ENCODE measurements at regions not wholly inside any gene's neighbourhood (a gene's known extent, or its start where the extent isn't known, plus 50 kb on each side); places are given as distances from the start of the nearest gene placed in this dataset.

- no peak for DNase-seq
These were observed 339.7 kb upstream of the IRX4 start for GRCh38 chr5:2222246-2222992.

DNA sequence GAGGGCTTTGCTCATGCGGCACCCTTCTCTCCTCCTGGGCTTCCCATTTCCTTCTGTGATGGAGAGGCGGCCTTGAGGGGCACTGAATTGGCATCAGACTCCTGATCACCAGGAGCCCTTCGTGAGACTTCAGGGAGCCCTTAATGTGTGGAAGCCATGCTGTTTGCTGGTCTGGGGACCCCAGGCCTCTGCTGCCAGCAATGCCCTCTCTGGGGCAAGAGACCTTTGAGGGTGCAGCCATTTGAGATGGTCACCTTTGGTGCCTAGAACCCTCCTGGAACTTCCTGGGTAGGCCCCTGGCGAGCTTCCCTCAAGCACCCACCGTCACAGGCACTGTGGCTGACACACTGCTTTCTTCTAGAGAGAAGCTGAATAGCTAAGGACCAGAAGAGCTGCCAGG lies 338.7 kb upstream of the IRX4 start:
- no peak for DNase-seq

DNA sequence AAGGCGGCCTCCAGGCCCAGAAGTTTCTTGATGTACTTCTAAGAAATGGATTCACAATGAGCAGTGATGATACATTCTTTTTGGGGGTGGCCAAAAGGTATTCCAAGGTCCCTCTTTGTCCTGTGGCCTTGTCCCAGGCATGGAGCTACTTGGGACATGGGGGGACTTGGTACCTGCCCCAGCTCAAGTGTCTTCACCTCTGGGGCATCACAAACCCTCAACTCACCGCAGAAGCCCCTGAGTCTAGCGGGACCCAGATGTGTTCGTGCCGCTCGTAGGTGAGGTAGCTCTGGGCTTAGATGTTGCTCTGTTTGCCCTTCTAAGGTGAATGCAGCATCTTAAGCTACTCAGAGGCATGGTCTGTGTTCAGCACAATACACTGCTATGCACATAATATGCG lies 338.0 kb upstream of the IRX4 start:
- DNase-seq, result no peak

GRCh38 chr5:2219149-2219776 lies 336.5 kb upstream of the IRX4 start:
- no peak for DNase-seq

- no peak for DNase-seq
These were observed 334.5 kb upstream of the IRX4 start for GRCh38 chr5:2217219-2217618.

DNA sequence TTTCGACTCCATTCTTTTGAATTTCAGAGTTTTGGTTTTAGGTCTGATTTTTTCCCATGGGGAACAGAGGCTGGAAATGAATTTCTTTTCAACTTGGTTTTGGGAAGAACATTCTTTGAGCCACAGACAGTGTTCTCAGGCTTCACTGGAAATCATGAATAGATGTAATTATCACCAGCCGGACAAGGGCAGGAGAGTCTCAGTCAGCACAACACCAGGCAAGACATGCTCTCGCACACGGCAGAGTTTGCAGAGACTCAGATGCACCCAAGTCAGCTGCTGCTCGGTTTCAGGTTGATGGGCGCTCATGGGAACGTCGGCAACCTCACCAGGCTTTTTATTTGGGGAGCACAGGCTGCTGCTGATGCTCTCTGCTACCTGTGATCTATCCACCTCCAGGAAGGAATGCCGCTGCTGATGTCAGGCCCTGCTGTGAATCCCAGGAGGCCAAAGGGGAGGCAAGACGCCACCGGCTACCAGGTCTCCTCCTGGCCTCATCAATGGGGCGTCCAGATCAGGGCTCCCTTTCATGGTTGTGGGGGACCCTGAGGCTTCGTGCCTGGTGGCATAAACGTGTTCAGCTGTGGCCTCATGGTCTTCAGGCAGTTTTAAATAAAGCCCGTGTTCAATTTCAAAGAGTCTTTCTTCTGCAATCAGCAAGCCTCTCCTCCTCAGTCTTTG lies 332.3 kb upstream of the IRX4 start:
- no peak for DNase-seq

- no peak for DNase-seq
These were observed 330.5 kb upstream of the IRX4 start for GRCh38 chr5:2213121-2213730.

DNA sequence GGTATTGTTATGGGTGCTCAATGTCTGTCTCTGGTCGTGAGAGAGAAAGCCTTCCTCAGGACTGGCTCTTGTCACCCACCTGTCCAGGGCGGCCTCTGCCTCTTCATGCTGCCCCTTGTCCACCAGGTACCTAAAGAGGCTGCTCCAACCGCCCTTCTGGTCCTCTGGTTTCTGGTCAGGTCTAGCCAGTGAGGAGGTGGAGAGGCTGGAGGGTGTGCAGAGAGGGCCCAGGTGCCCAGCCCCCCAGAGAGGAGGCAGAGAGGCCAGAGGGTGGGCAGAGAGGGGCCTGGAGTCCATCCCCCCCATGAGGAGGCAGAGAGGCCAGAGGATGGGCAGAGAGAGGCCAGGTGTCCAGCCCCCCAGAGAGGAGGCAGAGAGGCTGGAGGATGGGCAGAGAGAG lies 329.8 kb upstream of the IRX4 start:
- DNase-seq, result no peak

DNA sequence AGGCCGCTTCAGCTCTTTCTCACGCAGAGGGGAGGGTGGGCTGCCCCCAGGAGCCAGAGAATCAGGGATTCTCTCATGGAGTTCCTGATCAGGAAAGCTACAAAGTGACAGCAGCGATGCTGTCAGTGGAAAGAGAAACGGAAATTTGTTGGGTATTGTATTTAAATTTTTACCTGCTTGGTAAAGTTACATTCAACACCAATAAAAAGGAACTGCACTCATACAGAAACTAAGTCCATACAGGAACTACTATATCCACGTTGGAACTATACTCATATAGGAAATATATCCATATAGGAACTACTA lies 325.5 kb upstream of the IRX4 start:
- no peak for DNase-seq

DNA sequence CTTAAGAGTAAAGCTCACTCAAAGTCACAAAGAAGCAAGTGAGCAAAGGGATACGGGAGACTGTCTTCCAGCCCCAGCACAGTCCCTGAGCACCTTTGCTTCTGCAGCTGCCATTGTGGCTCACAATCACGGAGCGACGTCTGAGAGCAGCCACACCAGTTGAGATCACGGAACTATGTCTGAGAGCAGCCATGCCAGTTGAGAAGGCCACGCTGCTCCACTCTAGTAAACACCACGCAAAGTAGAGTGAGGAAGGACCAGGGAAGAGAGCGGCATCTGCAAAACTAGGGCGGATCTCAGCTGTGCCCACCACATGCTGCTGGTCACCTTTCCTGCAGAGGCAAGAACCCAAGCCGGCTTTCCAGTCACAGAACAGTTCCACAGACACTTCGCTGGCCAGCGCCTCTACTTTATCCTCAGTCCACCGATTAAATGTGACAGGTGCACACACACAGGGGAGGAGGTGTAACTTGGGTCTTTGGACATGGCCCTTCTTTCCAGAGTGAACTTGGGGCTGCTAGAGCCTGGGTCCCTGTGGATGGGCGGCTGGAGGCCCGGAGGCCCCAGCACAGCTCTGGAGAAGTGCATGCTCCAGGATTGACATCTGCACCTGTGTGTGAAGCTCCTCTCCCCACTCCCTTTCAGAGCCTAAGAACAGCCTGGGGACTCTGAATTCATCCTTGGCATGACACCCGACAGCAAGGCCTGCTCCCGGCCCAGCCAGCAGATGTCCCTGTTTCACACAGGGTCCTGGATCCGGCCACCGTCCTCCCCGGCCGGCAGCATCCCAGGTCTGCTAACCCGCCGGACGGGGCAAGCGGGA lies 324.9 kb upstream of the IRX4 start:
- no peak for DNase-seq

DNA sequence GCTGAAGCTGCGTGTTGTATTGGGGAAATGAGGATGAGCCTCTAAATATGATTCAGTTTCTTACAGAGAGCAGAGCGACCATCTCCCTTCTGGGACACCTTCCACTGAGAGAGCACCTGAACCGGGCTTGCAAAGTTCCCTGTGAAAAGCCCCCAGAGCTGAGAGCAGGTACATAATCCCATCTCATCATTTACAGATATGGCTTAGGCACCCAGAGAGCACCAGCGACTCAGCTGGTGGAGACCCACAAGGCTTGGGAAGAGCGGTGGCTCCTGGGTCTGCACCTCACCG lies 324.3 kb upstream of the IRX4 start:
- DNase-seq, result no peak

- no peak for DNase-seq
These were observed 323.8 kb upstream of the IRX4 start for GRCh38 chr5:2206293-2207108.

- DNase-seq, result no peak
These were observed 323.0 kb upstream of the IRX4 start for GRCh38 chr5:2205596-2206226.

DNA sequence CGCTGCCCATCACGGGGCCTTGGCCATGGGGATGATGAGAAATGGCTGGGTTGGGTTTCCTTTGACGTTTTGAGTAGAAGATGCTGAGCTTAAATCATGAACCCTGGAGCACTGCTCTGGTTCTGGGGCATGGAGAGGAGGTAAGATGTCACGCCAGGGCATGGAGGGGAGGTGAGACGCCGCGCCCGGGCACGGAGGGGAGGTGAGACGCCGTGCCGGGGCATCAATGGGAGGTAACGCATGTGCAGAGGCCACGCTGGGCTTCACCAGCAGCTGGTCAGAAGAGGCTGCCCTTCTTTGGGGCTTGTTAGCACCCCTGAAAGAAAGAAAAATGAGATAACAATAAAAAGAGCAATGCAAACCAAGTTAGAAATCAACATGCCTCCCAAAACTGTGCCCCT lies 322.5 kb upstream of the IRX4 start:
- no peak for DNase-seq

DNA sequence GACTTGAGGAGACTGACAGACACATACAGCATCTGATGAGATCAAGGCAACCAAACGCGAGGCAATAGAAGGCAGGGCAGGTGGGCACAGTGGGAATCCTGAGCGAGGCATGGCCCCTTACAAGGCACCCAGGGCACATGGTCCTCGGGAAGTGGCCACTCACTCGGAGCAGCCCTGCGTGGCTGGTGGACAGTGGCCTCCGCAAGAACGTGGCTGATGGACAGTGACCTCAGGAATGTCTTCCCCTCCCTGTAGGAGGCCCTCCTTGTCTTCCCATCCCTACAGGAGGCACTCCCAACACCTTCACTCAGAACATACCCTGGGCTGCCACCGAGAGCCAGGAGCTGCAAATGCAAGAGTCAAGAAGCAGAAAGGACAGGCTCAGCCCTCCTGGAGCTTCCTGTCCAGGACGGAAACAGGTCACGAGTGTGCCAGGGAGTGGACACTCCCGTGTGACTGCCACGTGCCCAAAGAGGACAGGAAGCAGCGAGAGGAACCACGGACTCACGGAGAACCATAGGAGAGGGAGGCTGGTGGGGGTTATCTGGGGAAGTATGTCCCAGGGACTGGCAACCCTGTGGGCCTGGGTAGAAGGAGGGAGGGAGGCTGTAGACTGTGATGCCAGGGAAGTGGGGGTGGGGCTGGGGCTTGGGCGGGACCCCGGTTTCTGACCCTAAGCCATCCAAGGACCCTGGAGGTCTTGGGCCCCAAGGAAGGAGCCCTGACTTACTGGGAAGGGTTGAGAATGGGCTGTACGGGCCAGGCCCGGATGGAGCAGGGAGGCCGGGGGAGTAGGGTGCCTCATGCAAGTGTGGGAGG lies 321.9 kb upstream of the IRX4 start:
- DNase-seq, result no peak

- no peak for DNase-seq
These were observed 321.0 kb upstream of the IRX4 start for GRCh38 chr5:2203774-2204173.

GRCh38 chr5:2201832-2202231 lies 319.1 kb upstream of the IRX4 start:
- no peak for DNase-seq

GRCh38 chr5:2201421-2201820 lies 318.7 kb upstream of the IRX4 start:
- no peak for DNase-seq

- DNase-seq, result no peak
These were observed 318.3 kb upstream of the IRX4 start for GRCh38 chr5:2201011-2201410.

GRCh38 chr5:2200261-2200950 lies 317.7 kb upstream of the IRX4 start:
- no peak for DNase-seq

All from CD4-positive, alpha-beta T cell treated with Interleukin-1 beta for 1 hour (primary cell).